BLaER1 treated with 17β-estradiol and CSF1 and Interleukin-3, amounts not matched to agents 10 nM and 100 nM (cell line): ENCODE measurements at regions not wholly inside any gene's neighbourhood (a gene's known extent, or its start where the extent isn't known, plus 50 kb on each side); places are given as distances from the start of the nearest gene placed in this dataset.

Experiments used
- H3K27ac ChIP-seq, 11 experiments: shearing (Covaris generic); formaldehyde crosslinking; 2 replicates each; pipeline ENCODE4 v1.8.1; 2022
- H3K27me3 ChIP-seq, 11 experiments: shearing (Covaris generic); formaldehyde crosslinking; 2 replicates each; pipeline ENCODE4 v1.8.1; 2022
- H3K36me3 ChIP-seq, 11 experiments: shearing (Covaris generic); formaldehyde crosslinking; 2 replicates each; pipeline ENCODE4 v1.8.1; 2022
- H3K4me1 ChIP-seq, 10 experiments: shearing (Covaris generic); formaldehyde crosslinking; 2 replicates each; pipeline ENCODE4 v1.8.1; 2022
- H3K4me2 ChIP-seq, 11 experiments: shearing (Covaris generic); formaldehyde crosslinking; 2 replicates each; pipeline ENCODE4 v1.8.1; 2022
- H3K4me3 ChIP-seq, 10 experiments: shearing (Covaris generic); formaldehyde crosslinking; 2 replicates each; pipeline ENCODE4 v1.8.1; 2022
- H3K9ac ChIP-seq, 11 experiments: shearing (Covaris generic); formaldehyde crosslinking; 2 replicates each; pipeline ENCODE4 v1.8.1; 2022
- H3K9me3 ChIP-seq, 11 experiments: shearing (Covaris generic); formaldehyde crosslinking; replicated peaks in 1 of 11; 2 replicates each; pipeline ENCODE4 v1.8.1; 2022
- H4K20me1 ChIP-seq, 11 experiments: shearing (Covaris generic); formaldehyde crosslinking; 2 replicates each; pipeline ENCODE4 v1.8.1; 2022
- Cebpa-rat ChIP-seq, 11 experiments: shearing (Covaris generic); IDR thresholded peaks; 2 replicates each; pipeline ENCODE4 v1.8.1; 2022

DNA sequence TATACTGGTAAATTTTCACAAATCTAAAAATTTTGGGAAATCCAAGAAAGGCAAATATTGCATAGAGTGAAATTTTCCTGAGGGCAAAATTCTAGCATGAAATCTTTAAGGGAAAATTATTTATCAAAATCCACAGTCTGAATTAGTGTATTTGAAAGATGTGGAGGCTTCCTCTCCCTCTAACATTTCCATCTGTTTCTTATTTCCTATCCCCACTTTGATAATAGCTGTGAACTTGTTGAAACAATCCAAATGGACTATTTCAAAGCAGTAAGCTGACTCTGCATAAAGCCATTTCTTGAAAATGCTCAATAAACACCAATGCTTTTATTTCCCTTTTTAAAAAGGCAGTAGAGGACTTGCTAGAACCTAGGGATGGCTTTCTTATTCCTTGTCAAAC is 107.3 kb upstream of the PABPC4L start:
- no peaks in the 10 kb centered on the region for H3K9me3 ChIP-seq
- no peak for TF ChIP-seq Cebpa-rat (IDR thresholded peaks at IDR 0.05)
- H3K36me3 ChIP-seq: no peaks in the 10 kb centered on the region
- no peak overlapping the region for H3K4me2 ChIP-seq
- H3K4me3 ChIP-seq: no peak overlapping the region
- no peak overlapping the region for H3K9ac ChIP-seq
- no peaks in the 10 kb centered on the region for H4K20me1 ChIP-seq
- H3K4me1 ChIP-seq: no peaks in the 10 kb centered on the region
- H3K27me3 ChIP-seq: no peaks in the 10 kb centered on the region
- H3K27ac ChIP-seq: no peak overlapping the region

DNA sequence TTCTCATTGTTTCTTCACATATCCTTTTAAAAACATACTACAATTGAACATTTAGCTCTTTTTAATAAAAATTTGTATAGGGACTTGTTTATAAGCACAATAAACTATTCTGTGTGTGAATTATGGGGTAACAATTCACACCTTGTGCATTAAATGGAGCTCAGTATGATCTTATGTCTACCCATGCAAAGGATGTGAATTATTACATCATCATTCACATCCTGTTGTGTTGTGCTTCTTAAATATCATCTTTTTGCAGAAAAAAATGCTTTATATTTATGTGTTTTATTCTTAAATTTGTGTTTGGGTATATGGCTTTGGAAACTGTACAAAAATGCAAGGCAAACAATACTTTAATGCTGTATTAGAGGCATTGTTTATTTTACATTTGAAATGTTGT is 96.7 kb upstream of the PABPC4L start:
- H3K27ac ChIP-seq: no peak overlapping the region
- no peaks in the 10 kb centered on the region for H3K4me1 ChIP-seq
- H3K9ac ChIP-seq: no peak overlapping the region

DNA sequence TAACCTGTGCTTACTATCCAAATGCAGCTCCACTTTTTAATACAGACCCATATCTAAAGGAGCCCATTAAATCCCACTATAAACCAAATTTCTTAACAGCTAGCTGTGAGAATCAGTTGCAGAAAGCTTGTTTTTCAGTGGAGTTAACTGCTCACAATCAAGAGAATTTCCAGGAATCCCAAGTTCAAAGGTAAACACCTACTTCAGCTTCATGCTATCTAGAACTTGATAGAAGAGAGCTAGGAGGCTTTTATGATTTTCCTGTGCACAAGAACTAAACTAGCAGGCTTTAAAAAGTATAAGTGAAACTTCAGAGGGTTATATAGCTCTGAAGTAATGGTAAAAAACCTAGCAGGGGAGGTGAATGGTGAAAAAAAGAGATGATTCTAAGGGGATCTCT is 96.2 kb upstream of the PABPC4L start:
- no peak overlapping the region for H3K4me3 ChIP-seq
- H3K4me2 ChIP-seq: no peak overlapping the region
- no peak overlapping the region for H3K9ac ChIP-seq

More for the DNA sequence above, 96.7 kb upstream of the PABPC4L start:
- Histone ChIP-seq H4K20me1 (no peaks in the 10 kb centered on the region), H3K36me3 (no peaks in the 10 kb centered on the region), H3K27me3 (no peaks in the 10 kb centered on the region), H3K4me2 (no peak overlapping the region), H3K4me3 (no peak overlapping the region), H3K9me3 (peaks cover 0 to 7% (median 0%) of the 10 kb centered on the region in 11 experiments; a peak in 1 of 22 replicates)
- TF ChIP-seq Cebpa-rat (IDR thresholded peaks at IDR 0.05): no peak

DNA sequence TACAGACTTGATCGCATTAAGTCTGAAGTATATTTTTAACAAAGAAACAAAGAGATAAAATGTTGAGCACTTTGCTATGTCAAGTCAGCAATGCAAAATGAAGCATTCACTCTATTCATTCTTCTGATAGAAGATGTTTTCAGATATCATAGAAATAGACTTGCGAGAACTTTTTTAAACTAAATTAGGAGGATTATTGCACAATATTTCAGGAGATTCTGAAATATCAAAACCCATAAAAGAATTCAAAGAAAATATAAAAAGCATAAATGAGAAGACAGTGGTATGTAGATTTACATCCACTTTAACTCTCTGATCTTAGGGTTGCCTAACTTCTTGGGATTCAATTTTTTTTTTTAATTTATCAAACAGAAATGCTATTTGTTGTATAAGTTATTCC is 81.1 kb upstream of the PABPC4L start:
- H3K9me3 ChIP-seq: no peaks in the 10 kb centered on the region

More for the DNA sequence above, 96.2 kb upstream of the PABPC4L start:
- no peak for TF ChIP-seq Cebpa-rat (IDR thresholded peaks at IDR 0.05)
- Histone ChIP-seq H3K9me3 (peaks cover 0 to 7% (median 0%) of the 10 kb centered on the region in 11 experiments; a peak in 1 of 22 replicates), H3K4me1 (no peaks in the 10 kb centered on the region), H4K20me1 (no peaks in the 10 kb centered on the region), H3K27me3 (no peaks in the 10 kb centered on the region), H3K27ac (no peak overlapping the region), H3K36me3 (no peaks in the 10 kb centered on the region)

DNA sequence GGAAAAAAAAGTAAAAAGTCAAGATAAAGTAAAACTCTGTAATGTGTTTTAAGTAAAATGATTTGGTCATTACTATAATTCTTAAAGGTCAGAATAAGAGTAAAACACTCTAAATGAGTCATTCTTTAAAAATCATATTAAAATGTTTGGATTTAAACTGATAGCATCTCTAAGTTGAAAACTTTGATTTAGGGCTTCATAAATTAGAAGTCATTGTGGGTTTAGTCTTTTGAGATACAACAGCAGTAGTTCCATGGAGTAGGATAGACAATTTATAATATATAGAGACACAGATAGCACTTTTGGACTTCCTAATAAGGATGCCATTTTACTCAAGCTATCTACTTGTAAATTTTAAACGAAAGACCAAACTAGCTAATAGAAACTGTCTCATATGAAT is 77.1 kb upstream of the PABPC4L start:
- Histone ChIP-seq H3K27me3 (no peaks in the 10 kb centered on the region), H3K9me3 (no peaks in the 10 kb centered on the region), H3K36me3 (no peaks in the 10 kb centered on the region), H3K9ac (no peak overlapping the region), H3K4me1 (no peaks in the 10 kb centered on the region), H4K20me1 (no peaks in the 10 kb centered on the region), H3K4me2 (no peak overlapping the region), H3K4me3 (no peak overlapping the region), H3K27ac (no peak overlapping the region)
- TF ChIP-seq Cebpa-rat (IDR thresholded peaks at IDR 0.05): no peak

More for the DNA sequence above, 81.1 kb upstream of the PABPC4L start:
- Histone ChIP-seq H3K9ac (no peak overlapping the region), H3K27ac (no peak overlapping the region), H4K20me1 (no peaks in the 10 kb centered on the region; a peak in 1 of 22 replicates), H3K4me3 (no peak overlapping the region), H3K4me2 (no peak overlapping the region), H3K36me3 (no peaks in the 10 kb centered on the region), H3K27me3 (no peaks in the 10 kb centered on the region), H3K4me1 (no peaks in the 10 kb centered on the region)
- peak in 1 of 11 experiments; percentile 41; a peak in 1 of 22 replicates for TF ChIP-seq Cebpa-rat (IDR thresholded peaks at IDR 0.05)

DNA sequence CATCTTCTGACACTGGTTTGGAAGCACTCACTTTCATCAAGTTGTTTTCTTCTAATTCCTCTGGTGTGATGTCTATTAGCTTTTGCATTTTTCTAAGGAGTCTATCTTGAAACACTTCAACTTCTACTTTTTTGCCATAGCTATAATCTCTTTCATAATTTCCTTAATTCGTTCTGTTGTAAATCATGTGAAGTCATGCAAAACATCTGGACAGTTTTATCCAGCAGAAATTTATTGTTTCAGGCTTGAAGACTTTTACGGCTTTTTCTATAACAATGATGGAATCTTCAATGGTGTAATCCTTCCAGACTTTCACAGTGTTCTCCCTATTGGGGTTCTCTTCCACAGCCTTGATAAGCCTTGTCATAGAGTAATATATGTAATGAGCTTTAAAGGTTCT is 74.9 kb upstream of the PABPC4L start:
- H3K4me1 ChIP-seq: no peaks in the 10 kb centered on the region
- H3K4me3 ChIP-seq: no peak overlapping the region
- no peak overlapping the region for H3K4me2 ChIP-seq
- H3K27me3 ChIP-seq: no peaks in the 10 kb centered on the region
- H3K36me3 ChIP-seq: no peaks in the 10 kb centered on the region
- H4K20me1 ChIP-seq: no peaks in the 10 kb centered on the region
- H3K9me3 ChIP-seq: no peaks in the 10 kb centered on the region
- TF ChIP-seq Cebpa-rat (IDR thresholded peaks at IDR 0.05): no peak
- H3K27ac ChIP-seq: no peak overlapping the region
- H3K9ac ChIP-seq: no peak overlapping the region

DNA sequence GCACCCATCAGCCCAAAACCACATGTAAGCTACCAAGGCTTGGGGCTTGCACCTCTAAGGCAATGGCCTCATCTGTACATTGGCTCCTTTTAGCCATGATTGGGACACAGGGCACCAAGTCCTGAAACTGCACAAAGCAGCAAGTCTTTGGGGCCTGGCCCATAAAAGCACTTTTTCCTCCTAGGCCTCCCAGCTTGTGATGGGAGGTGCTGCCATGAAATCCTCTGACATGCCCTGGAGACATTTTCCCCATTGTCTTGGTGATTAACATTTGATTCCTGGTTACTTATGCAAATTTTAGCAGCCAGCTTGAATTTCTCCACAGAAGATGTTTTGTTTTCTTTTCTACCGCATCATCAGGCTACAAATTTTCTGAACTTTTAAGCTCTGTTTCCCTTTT is 58.5 kb upstream of the PABPC4L start:
- Histone ChIP-seq H3K27ac (no peak overlapping the region), H3K36me3 (no peaks in the 10 kb centered on the region), H3K4me3 (no peak overlapping the region), H3K4me2 (no peak overlapping the region), H3K9me3 (peaks cover 0 to 10% (median 4%) of the 10 kb centered on the region in 11 experiments; a peak in 9 of 22 replicates), H3K27me3 (no peaks in the 10 kb centered on the region), H3K9ac (no peak overlapping the region), H3K4me1 (no peaks in the 10 kb centered on the region), H4K20me1 (no peaks in the 10 kb centered on the region)
- no peak for TF ChIP-seq Cebpa-rat (IDR thresholded peaks at IDR 0.05)
